Stimulated activated CD8-positive, alpha-beta memory T cell treated with anti-CD3 and anti-CD28 coated beads, Interleukin-2, amount 100 ng/mL, for 1 hour (primary cell): ENCODE measurements at regions not wholly inside any gene's neighbourhood (a gene's known extent, or its start where the extent isn't known, plus 50 kb on each side); places are given as distances from the start of the nearest gene placed in this dataset.

Experiments used
- DNase-seq, 2 donors: peaks; one replicate each; pipeline ENCODE4 v3.0.0-alpha.2; 2020; ENCODE audit warnings: low read depth in 2 of 2

DNA sequence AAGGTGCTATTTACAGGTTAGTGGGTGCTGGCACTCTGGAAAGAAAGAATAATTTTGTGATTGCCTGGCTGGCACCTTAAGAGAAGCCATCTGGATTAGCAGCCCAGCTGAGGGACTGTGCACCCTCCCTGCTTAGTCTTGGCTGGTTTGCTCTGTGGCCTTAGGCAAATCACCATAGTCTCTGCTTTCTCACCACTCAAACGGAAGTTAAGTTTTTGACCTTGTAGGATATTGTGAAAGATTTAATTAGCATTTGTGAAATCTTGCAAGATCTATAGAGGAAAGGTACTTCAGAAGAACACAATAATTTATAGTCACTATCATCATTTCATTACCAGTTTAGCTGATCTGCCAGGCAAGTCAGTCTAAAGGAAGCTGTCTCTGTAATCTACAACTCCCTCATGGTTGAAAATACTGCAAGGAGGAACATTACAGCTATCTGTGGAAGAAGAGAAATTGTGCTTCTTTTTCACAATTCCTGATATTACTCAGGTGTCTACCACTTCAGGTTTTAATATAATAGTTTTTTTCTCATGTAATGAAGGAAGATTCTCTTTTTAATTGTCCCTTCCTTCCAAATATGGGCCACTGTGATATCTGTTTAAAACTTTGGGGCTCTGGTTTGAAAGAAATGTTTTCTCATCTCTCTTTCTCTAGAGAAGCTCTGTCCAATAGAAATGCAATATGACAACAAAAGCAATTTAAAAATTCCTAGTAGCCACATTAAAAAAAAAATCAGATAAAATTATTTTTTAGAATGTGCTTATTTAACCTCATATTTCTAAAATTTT, 219.6 kb downstream of the PTEN start:
- no peak for DNase-seq

DNA sequence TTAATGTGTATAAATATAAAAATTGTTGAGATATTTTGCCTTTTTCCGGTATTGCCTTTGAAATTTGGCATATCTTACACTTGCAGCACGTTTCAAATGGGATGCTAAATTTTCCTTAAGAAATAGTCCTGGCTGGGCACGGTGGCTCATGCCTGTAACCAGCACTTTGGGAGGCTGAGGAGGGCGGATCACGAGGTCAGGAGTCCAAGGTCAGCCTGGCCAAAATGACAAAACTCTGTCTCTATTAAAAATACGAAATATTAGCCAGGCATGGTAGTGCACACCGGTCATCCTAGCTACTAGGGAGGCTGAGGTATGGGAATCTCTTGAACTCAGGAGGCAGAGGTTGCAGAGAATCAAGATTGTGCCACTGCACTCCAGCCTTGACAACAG, 220.2 kb downstream of the PTEN start:
- no peak for DNase-seq

DNA sequence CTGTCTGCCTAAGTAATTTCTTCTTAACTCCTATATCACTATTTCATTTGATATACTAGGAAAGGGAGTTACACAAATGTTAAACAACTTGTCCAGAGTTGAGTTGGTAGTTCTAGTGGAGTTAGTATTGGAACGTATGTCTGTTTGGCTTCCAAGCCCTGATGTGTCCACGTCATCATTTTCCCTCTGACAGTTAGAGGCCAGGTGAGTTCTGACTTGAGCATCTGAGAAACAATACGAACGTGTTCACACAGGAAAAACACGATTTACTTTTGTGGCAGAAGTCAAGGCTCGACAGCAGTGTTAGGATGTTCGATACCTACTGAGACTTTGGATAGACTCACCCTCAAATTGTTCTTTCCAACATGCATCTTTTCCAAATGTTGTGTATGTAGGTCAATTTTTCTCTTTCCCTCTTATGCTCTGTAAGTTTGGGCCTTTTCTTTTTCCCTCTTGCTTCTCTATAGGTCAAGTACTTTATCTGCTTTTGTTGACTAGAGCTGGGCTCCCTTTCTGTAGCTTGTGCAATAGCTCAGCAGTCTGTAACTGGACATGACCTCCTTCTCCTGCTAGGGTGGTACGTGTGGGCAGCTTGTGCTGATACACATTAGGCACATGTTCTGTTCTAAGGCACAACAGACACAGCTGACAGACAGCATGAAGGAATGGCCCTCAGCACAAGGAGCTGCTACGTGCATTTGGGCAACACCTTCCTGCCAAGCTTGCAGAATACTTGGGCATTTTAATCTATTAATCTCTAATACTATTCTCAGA, 222.9 kb downstream of the PTEN start:
- no peak for DNase-seq

DNA sequence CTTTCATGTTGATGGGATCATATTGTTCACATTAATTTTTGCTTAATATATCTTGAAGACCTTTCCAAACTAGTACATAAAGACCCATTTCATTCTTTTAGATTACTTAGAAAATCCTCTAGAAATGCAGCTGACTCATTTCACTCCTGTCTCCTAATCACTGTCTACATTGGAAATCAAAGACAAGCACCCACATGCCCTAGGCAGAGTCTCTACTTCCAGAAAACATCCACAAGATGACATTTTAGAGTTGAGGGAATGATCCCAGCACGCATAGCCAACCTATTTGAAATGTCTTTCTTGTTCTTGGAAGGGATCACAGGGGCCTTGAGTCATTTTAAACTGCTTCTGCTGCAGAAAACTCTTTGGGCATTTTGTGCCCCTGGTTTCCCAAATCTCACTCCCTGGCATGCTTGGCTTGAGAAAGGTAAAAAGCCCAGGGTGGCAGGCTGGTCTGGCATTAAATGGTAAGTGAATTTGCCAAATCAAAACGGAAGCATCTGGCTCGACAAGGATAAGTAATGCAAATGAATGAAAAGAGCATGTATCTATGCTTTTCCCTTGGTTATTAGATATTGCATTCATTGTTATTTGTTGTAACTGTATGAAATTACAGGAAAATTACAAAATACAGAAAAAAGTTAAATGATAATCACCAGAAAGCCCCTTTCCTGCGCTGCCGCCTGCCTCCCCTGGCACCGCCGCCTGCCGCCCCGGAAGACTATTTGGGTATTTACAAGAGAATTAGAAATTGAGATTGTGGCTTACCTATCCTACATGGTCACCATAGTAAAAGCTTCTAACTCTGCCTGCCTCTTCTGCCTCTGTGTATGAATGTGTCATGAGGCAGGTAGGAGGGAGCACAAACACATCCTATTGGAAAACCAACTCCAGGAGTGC, 225.3 kb downstream of the PTEN start:
- no peak for DNase-seq

DNA sequence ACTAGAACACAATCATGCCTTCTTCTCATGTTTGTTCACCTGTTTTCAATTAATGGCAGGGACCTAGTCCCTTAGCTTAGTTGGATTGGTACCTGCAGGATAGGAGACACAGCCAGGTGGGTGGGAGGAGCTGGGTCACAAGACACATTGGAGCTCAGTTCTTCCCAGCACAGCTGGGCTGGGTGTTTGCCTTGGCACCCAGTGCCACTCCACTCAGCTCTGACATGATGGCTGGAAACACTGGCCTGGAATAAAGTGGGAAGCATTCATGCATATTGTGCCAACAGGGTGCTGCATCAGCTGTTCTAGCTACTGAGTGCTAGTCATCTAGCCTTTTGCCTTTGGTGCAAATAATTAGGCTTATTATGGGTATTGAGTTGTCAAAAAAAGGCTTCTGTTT, 226.1 kb downstream of the PTEN start:
- no peak for DNase-seq

DNA sequence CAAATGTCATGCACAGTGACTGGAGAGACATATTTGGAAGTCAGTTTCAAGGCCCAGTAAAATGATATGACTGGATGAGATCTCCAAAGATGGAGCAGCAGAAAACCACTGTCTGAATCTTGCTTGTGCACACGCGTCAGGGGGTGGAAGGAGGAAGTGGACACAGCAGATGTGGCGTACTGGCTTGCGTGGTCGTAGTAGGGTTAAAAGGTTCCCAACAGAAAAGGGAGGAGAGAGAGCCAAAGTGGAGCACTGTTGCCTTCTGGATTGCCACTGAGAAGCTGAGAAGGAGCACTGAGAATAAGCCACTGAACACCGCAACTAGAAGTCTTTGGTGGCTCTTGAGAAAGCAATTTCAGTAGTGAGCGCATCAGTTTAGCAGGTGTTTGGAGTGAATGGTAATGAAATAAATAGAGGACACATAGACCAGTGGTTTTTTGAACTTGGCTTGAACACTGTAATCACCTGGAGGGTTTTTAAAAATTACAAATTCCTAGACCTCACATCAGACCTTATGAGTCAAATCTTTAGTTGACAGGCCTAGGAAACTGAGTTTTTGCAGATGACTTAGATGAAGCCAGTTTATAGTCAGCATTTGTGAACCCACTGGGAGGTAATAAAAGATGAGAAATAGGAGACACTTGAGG, 227.3 kb downstream of the PTEN start:
- no peak for DNase-seq

DNA sequence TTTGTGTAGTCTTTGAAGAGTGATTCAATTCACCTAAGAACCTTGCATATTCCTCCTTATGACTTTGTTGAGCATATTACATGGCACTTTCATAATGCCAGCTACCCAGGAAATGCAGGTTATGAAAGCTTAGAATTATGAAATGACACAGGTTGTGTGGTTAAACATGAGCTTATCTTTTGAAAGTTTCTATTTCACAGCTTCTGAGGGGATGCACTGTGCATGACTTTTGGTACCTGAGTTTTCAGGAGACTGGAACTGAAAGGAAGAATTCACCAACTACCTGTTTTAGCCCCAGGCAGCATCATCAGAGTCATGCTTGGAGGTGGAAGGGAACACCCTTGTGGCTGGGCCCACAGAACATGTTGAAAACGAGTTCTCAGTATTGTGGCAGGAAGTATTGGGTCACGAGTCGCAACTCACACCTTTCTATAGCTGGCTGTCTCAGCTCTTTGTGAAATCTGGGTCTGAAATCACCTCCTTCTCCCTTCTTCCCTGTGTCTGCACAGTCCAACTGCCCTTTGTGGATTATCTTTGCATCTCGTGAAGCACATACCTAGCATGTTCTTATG, 228.2 kb downstream of the PTEN start:
- DNase-seq, result peak; percentile 34 to 38

DNA sequence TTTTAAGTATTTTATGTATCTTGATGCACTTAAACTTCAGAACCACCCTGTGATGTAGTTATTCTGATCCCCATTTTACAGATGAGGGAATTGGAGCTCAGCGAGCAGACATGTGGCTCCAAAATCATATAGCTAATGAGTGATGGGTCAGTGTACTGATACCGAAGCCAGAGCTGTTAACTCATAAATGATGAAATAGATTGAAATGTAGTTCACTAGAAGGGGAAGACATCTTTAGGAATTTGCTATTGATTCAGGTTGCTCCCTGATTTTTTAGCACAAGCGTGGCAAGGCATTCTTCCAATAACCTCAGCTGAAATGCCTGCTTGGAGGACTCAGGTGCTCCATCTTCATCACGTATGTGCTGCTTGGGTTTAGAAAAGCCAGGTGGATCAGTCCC, 228.8 kb downstream of the PTEN start:
- no peak for DNase-seq

DNA sequence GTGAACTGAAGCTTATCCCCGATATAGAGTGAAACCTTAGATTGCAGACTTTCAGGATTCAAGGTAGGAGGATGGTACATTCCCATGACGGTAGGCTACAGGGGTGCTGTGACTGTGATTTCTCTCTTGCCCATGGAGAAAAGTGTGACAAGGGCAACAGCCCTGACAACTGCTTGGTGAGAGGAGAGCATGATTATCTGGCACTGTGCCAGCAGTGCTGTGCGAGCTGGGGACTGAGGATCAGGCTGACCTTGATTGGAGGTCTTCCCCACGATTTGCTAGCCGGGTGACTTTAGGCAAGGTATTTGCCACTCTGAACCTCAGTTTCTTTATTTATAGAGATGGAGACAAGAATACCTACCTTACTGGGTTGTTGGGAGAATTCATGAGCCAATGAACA, 229.5 kb downstream of the PTEN start:
- no peak for DNase-seq

DNA sequence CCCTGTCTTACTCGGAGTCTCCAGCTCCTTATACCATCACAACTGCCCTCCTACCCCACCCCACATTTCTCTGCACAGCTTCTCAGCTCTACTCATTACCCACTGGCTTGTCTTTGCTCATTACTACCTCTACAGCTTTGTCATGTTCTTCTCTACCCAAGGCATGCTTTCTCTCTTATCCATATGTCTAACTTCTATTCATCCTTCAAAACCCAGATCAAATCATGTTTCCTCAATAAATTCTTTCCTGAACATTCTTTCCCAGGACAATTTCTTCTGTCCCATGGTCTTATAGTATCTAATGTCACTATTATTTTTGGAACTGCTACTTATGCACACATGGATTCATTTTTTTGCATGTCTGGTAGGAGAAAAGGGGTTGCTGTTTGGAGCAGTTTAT, 231.4 kb downstream of the PTEN start:
- no peak for DNase-seq

DNA sequence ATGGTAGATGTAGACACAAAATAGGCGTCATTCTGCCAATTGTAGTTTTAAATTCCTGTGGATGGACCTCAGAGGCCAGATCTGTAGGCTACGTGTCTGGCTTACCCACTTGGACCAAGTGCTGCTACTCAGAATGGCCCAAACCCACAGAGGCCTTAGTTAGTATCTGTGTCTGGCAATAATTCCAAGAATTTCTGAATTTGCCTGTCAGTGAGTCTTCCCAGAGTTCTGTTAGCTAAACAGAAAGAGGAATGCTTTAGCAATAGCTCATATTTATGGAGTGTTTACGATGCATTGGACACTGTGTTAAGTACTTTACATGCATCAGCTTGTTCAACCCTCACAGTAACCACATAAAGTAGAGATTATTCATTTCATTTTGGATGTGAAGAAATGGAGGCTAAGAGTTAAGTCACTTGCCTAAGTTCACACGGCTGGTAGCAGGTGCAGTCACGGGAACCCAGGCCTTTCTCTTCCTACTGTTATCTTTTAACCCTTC, 231.8 kb downstream of the PTEN start:
- no peak for DNase-seq

DNA sequence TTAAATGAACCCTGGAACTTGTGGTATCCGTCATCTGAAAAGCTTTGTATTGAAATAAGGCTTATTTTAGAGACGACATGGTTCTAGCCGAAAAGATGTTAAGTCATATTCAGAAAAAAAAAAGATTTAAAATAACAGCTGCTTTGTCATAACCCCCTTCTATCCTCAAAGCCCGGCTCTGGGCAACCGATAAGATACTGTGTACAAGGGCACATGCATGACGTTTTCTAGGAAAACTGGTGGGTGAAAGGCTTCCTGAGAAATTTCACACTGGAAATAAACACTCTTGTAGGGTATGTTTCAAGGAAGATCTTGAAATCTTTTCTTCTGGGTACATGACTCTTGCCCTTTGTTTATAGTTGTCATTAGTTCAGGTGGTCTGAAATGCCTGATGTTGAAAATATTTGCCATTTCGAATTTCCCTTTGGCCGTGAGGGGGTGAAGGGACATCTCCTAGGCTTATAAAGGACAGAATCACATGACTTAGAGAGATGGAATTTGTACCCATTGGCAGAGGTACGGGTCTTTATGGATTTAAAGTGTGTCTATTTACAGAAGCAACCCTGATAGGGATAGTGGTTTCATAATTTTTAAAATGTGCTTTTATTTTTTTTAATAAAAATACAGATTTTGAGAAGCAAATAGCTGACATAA, 232.5 kb downstream of the PTEN start:
- no peak for DNase-seq

DNA sequence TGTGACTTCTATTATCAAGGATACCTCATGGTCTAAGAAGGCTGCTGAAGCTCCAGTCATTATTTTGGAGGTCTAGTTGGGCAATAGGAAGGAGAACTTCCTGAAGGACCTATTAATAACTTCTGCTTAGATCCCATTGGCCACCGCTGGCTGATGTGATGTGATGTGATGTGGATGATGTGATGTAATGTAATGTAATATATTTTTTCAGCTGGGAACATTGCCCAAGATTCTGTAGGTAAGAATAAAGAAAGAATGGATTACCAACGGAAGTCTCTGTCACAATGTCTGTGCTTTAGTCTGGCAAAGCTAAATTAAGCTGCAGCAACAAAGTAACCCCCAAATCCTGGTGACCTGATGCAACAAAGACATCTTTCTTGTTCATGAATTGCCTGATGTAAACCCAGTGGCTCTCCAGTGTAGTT, 233.7 kb downstream of the PTEN start:
- no peak for DNase-seq

DNA sequence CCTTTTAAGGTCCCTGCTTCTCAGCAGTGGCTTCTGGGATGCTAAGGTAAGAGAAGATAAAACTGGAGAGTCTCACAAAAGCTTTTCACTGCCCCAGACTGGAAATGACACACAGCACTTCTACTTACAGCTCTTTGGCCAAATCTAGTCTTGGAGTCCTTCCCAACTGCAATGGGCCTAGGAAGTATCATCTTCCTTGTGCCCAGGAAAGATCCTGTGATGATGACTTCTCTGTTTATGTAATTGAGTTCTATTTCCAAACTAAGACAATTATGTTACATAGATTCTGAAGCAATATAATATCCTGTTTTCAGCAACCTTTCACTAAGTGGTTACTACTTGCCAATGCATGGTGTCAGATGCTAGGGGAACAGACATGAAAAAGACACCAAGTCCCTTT, 234.1 kb downstream of the PTEN start:
- DNase-seq, result no peak

DNA sequence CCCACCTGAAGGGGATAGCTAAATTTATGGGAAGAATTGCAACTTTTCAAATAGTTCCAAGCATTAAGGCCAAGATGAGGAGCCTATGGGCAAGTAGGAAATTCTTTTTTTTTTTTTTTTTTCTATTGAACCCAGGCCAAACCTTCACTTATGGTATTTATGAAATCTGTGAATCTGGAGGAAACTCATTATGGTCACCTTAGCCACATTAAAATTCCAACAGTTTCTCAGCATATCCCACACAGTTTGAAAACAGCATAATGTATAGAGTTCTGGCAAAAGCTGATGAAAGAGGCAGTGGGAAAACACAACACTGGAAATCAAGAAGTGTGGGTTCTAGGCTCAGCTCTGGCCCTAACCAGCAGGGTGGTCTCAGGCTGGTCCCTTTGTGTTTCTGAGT, 236.9 kb downstream of the PTEN start:
- DNase-seq, result no peak

DNA sequence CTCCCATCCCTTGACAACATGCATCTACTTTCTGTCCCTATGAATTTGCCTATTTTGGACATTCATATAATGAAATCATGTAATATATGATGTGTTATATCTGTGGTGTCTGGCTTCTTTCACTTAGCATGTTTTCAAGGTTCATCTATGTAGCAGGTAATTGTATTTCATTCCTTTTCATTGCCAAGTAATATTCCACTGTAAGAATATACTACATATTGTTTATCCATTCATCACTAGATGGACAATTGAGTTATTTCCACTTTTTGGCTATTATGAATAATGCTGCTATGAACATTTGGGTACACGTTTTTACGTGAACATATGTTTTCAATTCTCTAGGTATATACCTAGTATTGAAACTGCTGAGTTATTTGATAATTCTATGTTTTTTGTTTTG, 238.2 kb downstream of the PTEN start:
- DNase-seq, result no peak

DNA sequence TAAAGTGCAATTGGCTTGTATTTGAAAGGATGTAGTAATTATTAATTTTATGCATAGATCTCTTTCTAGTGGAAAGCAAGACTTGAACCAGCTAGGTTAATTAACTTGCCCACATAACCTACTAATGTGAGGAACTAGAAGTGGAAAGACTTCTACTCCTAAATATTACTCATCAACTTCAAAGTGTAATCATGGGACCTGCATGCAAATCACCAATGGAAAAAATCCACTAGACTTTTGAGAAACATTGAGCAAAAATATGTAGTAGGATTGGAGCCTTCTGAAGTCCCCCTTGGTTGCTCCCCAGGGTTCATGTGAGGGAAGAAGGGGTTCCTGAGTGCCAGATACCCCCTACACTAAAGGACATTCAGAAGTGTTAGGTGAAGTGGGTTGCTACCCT, 240.2 kb downstream of the PTEN start:
- DNase-seq, result no peak

DNA sequence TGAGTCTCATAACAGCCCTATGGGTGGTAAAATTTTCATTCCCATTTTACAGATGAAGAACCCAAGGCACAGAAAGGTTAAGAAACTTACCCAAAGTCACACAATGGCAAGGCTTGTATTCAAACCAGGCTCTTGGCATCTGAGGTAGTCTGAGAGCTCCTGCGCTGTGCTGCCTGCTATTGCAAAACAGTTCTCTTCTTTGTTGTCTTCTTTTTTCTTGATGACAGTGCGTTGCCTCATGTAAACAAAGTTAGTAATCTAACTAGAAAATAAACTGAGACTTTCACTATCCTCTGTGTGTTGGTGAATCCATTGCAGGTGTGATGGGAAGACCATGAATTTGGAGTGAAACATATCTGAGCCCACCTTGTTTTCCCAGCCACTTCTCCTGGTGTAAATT, 240.8 kb downstream of the PTEN start:
- no peak for DNase-seq

DNA sequence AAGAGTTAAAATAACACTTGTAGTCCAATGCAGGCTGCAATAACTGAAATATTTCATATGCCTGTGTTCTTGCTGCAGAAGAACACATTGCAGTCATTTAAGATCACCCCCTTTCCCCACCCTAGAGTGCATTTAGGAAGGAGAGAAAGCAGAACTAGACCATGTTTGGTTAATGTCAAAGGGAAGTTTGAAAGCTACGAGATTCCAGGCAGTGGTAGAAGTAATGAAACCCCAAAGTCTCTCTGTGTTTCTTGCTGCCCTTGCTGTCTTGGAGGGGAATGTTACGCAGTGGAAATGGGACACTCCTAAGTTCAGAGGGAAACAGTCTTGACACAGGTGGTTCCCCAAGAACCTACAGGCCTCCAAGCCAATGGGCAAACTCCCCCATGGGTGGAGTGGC, 242.9 kb downstream of the PTEN start:
- no peak for DNase-seq

DNA sequence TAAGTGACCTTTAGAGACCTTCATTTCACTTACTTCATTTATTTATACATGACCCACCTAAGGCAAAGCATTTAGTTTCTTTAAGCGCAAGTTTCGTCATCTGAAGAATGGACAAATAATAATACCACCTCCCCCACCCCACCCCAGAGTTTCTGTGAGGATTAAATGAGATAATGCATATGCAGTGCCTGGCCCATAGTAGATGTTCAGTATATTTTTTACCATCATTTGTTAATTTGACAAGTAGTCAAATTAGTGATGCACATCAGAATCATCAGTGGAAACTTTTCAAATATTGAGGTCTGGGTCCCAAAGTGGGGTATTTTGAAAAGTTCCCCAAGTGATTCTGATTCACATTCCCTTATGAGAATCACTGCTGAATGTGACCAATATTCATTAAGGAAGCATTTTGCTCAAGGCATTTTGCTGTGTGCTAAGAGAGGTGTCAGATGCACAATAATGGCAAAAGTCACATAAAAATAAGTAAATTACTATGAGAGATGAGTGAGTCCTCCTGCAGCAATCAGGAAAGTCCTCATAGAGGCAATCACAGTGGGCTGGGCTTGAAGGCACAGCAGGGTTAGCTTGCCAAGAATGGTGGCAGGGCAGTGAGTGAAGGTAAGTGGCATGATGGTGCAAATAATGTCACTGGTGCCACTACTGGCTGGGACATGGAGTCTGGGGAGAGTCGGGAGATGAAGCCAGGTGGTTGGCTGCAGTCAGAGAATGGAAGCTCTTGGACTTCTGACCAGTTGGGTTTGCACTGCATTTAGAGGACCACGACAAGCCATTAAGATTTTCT, 244.1 kb downstream of the PTEN start:
- DNase-seq, result no peak
